Liver (tissue), 8 donors: ENCODE measurements at regions not wholly inside any gene's neighbourhood (a gene's known extent, or its start where the extent isn't known, plus 50 kb on each side); places are given as distances from the start of the nearest gene placed in this dataset.

ENCODE experiments used
- DNase-seq: peaks from one replicate; pipeline ENCODE4 v3.0.0-alpha.2; 2017; ENCODE audit warnings: low spot score
- H3K27ac ChIP-seq, 2 donors: one replicate each; pipeline ENCODE4 v1.7.0; 2013; ENCODE audit warnings: inconsistent platforms in 2 of 2, low read length in 2 of 2, control low read depth in 1 of 2, low read depth in 1 of 2, mild to moderate bottlenecking in 1 of 2
- H3K27me3 ChIP-seq, 4 donors: one replicate each; pipeline versions ENCODE4 v1.6.1 to v1.7.0; 2013; ENCODE audit warnings: low read length in 3 of 4, inconsistent platforms in 1 of 4, mild to moderate bottlenecking in 1 of 4, moderate library complexity in 1 of 4; ENCODE audit not compliant: control insufficient read depth in 4 of 4, insufficient read depth in 4 of 4
- H3K36me3 ChIP-seq, 4 donors: one replicate each; pipeline versions ENCODE4 v1.6.1 to v1.7.0; 2013; ENCODE audit warnings: low read length in 3 of 4, mild to moderate bottlenecking in 3 of 4, low read depth in 1 of 4, moderate library complexity in 1 of 4; ENCODE audit not compliant: control insufficient read depth in 4 of 4, insufficient read depth in 3 of 4
- H3K4me1 ChIP-seq, 4 donors: one replicate each; pipeline versions ENCODE4 v1.6.1 to v1.7.0; 2013; ENCODE audit warnings: low read length in 3 of 4, mild to moderate bottlenecking in 3 of 4, moderate library complexity in 1 of 4; ENCODE audit not compliant: control insufficient read depth in 4 of 4, insufficient read depth in 4 of 4
- H3K4me3 ChIP-seq, 3 donors: one replicate each; pipeline versions ENCODE4 v1.6.1 to v1.7.0; 2013; ENCODE audit warnings: low read length in 3 of 3, control low read depth in 1 of 3, low read depth in 1 of 3, mild to moderate bottlenecking in 1 of 3
- H3K9ac ChIP-seq, 2 donors: one replicate each; pipeline ENCODE4 v1.7.0; 2013; ENCODE audit warnings: low read length in 2 of 2, mild to moderate bottlenecking in 2 of 2, moderate library complexity in 2 of 2, control low read depth in 1 of 2, low read depth in 1 of 2
- H3K9me3 ChIP-seq, 4 donors: one replicate each; pipeline versions ENCODE4 v1.6.1 to v1.7.0; 2013; ENCODE audit warnings: low read length in 3 of 4; ENCODE audit not compliant: control insufficient read depth in 4 of 4
- ATF3 ChIP-seq: IDR thresholded peaks from 2 replicates; pipeline ENCODE4 v1.6.1; 2016; ENCODE audit warnings: antibody characterized with exemption
- CTCF ChIP-seq: fragments of 150-350 bp; IDR thresholded peaks from 2 replicates; pipeline ENCODE4 v1.5.1; 2017; ENCODE audit warnings: improper control_type of control experiment, low read depth, low read length; ENCODE audit not compliant: missing input control
- EGR1 ChIP-seq, 2 donors: IDR thresholded peaks; 2 replicates each; pipeline ENCODE4 v1.6.1; 2016 to 2018; ENCODE audit warnings: antibody characterized with exemption in 2 of 2, low read depth in 2 of 2
- FOXA1 ChIP-seq: IDR thresholded peaks from 2 replicates; pipeline ENCODE4 v1.6.1; 2016; ENCODE audit warnings: antibody characterized with exemption
- FOXA2 ChIP-seq: IDR thresholded peaks from 2 replicates; pipeline ENCODE4 v1.6.1; 2016; ENCODE audit warnings: antibody characterized with exemption
- GABPA ChIP-seq, 2 donors: IDR thresholded peaks in 1 of 2; conservative IDR thresholded peaks in 1 of 2; 2 replicates each; pipeline ENCODE4 v1.6.1; 2016; ENCODE audit warnings: antibody characterized with exemption in 2 of 2, mild to moderate bottlenecking in 1 of 2, moderate library complexity in 1 of 2
- HNF4A ChIP-seq, 2 donors: conservative IDR thresholded peaks; 2 replicates each; pipeline ENCODE4 v1.6.1; 2016; ENCODE audit warnings: antibody characterized with exemption in 2 of 2, mild to moderate bottlenecking in 2 of 2
- HNF4G ChIP-seq: IDR thresholded peaks from 2 replicates; pipeline ENCODE4 v1.6.1; 2016; ENCODE audit warnings: antibody characterized with exemption
- JUND ChIP-seq, 2 donors: IDR thresholded peaks; 2 replicates each; pipeline ENCODE4 v1.6.1; 2016; ENCODE audit warnings: antibody characterized with exemption in 2 of 2
- MAX ChIP-seq: IDR thresholded peaks from 2 replicates; pipeline ENCODE4 v1.6.1; 2016; ENCODE audit warnings: antibody characterized with exemption
- RAD21 ChIP-seq, 2 donors: IDR thresholded peaks; 2 replicates each; pipeline ENCODE4 v1.6.1; 2016; ENCODE audit warnings: antibody characterized with exemption in 2 of 2, mild to moderate bottlenecking in 2 of 2
- REST ChIP-seq: IDR thresholded peaks from 2 replicates; pipeline ENCODE4 v1.6.1; 2016; ENCODE audit warnings: antibody characterized with exemption, mild to moderate bottlenecking
- RXRA ChIP-seq, 2 donors: IDR thresholded peaks; 2 replicates each; pipeline ENCODE4 v1.6.1; 2017 to 2018; ENCODE audit warnings: antibody characterized with exemption in 2 of 2, mild to moderate bottlenecking in 1 of 2
- SP1 ChIP-seq: IDR thresholded peaks from 2 replicates; pipeline ENCODE4 v1.6.1; 2018; ENCODE audit warnings: antibody characterized with exemption, mild to moderate bottlenecking
- YY1 ChIP-seq: IDR thresholded peaks from 2 replicates; pipeline ENCODE4 v1.6.1; 2016; ENCODE audit warnings: antibody characterized with exemption, mild to moderate bottlenecking
- ZBTB33 ChIP-seq: IDR thresholded peaks from 2 replicates; pipeline ENCODE4 v1.6.1; 2016; ENCODE audit warnings: antibody characterized with exemption
- WGBS: extraction: QIAGEN DNeasy Blood & Tissue Kit; methylation state at CpG from one replicate; pipeline ENCODE4 v1.1.7; 2013; 5-methylcytosine and 5-hydroxymethylcytosine counted together
- donor health status: healthy.
- donor health status: healthy.
- donor health status: healthy.
- donor health status: healthy.
- donor health status: healthy.

GRCh38 chr15:93360318-93360717, 271.3 kb upstream of the RGMA start (continued):
- no peak for TF ChIP-seq ATF3

GRCh38 chr15:93359425-93360131, 270.6 kb upstream of the RGMA start:
- no peak overlapping the region for H3K27ac ChIP-seq
- H3K9me3 ChIP-seq: no peaks in the 10 kb centered on the region
- TF ChIP-seq FOXA1 (no peak), MAX (no peak), JUND (IDR thresholded peaks at IDR 0.05) (no peak), REST (no peak), FOXA2 (no peak), ZBTB33 (no peak), CTCF (no peak), HNF4A (conservative IDR thresholded peaks at IDR 0.05) (no peak), RXRA (IDR thresholded peaks at IDR 0.05) (no peak), GABPA (IDR thresholded peaks at IDR 0.05 in 1 of 2, conservative IDR thresholded peaks at IDR 0.05 in 1 of 2) (no peak), ATF3 (no peak), YY1 (no peak), EGR1 (IDR thresholded peaks at IDR 0.05; ENCODE audit: low read depth in 2 of 2) (no peak), SP1 (no peak), HNF4G (no peak), RAD21 (IDR thresholded peaks at IDR 0.05) (no peak)
- H3K4me1 ChIP-seq: peaks cover 0 to 1% (median 0%) of the 10 kb centered on the region in 4 donors
- H3K27me3 ChIP-seq: peaks cover 0 to 7% (median 0%) of the 10 kb centered on the region in 4 donors
- DNase-seq: no peak
- no peak overlapping the region for H3K9ac ChIP-seq
- 60% methylated on average over 15 of the region's 15 CpGs for WGBS
- H3K36me3 ChIP-seq: no peaks in the 10 kb centered on the region
- H3K4me3 ChIP-seq: no peak overlapping the region
